SK-N-SH (cell line): ENCODE measurements at regions not wholly inside any gene's neighbourhood (a gene's known extent, or its start where the extent isn't known, plus 50 kb on each side); places are given as distances from the start of the nearest gene placed in this dataset.

ENCODE experiments used
- CTCF ChIA-PET: fragments of 300-600, 350-600 bp; formaldehyde crosslinking; extraction: SDS; loops from one replicate; lab custom pipeline; 2021; lab: Yijun Ruan, JAX
- POLR2A ChIA-PET: fragments of 350-600 bp; sonication (Branson Sonifier 250); formaldehyde crosslinking; extraction: SDS; loops from one replicate; lab custom pipeline; 2020; ENCODE audit warnings: antibody characterized with exemption, inconsistent platforms; lab: Yijun Ruan, JAX
- DNase-seq: peaks from one replicate; pipeline ENCODE4 v3.0.0; 2012
- H2AFZ ChIP-seq: fragments of 200-600 bp; sonication (generic); 2 replicates; pipeline ENCODE4 v1.8.1; 2016; ENCODE audit warnings: antibody characterized with exemption, mild to moderate bottlenecking, low read depth
- H3F3A ChIP-seq: fragments of 200-600 bp; sonication (generic); replicated peaks from 2 replicates; pipeline ENCODE3; 2016; ENCODE audit warnings: antibody characterized with exemption, mild to moderate bottlenecking; ENCODE audit not compliant: insufficient read depth
- H3K27ac ChIP-seq, 2 experiments: fragments of 200-500 bp in 1 of 2; fragments of 200-600 bp in 1 of 2; sonication (Bioruptor generic) in 1 of 2; sonication (generic), shearing (Covaris generic) in 1 of 2; 2 replicates each; pipeline versions ENCODE4 v1.5.1 to v1.6.1; 2014 to 2016; ENCODE audit warnings: low read depth in 2 of 2, inconsistent platforms in 1 of 2, low read length in 1 of 2, mild to moderate bottlenecking in 1 of 2, mixed read lengths in 1 of 2
- H3K27me3 ChIP-seq: fragments of 200-600 bp; sonication (generic), shearing (Covaris generic); 2 replicates; pipeline ENCODE4 v1.6.1; 2016; ENCODE audit warnings: mixed run types; ENCODE audit not compliant: insufficient read depth
- H3K36me3 ChIP-seq, 2 experiments: fragments of 200-500 bp in 1 of 2; fragments of 200-600 bp in 1 of 2; sonication (Bioruptor generic) in 1 of 2; sonication (generic) in 1 of 2; replicated peaks in 1 of 2; 2 replicates each; pipeline versions ENCODE3 to v1.5.1; 2014 to 2016; ENCODE audit warnings: low read length in 1 of 2, mild to moderate bottlenecking in 1 of 2; ENCODE audit not compliant: insufficient read depth in 2 of 2, control insufficient read depth in 1 of 2
- H3K4me1 ChIP-seq, 2 experiments: fragments of 200-500 bp in 1 of 2; fragments of 200-600 bp in 1 of 2; sonication (Bioruptor generic) in 1 of 2; sonication (generic), shearing (Covaris generic) in 1 of 2; 2 replicates each; pipeline versions ENCODE4 v1.5.1 to v1.6.1; 2014 to 2016; ENCODE audit warnings: low read depth in 1 of 2, low read length in 1 of 2, mixed run types in 1 of 2; ENCODE audit not compliant: insufficient read depth in 2 of 2, control insufficient read depth in 1 of 2
- H3K4me2 ChIP-seq: fragments of 200-600 bp; sonication (generic), shearing (Covaris generic); 2 replicates; pipeline ENCODE4 v1.6.1; 2017; ENCODE audit warnings: mixed run types
- H3K4me3 ChIP-seq, 2 experiments: fragments of 200-500 bp in 1 of 2; fragments of 200-600 bp in 1 of 2; sonication (Bioruptor generic) in 1 of 2; sonication (generic), shearing (Covaris generic) in 1 of 2; 2 replicates each; pipeline versions ENCODE4 v1.5.1 to v1.8.1; 2014 to 2016; ENCODE audit warnings: low read depth in 2 of 2, inconsistent platforms in 1 of 2, low read length in 1 of 2, mild to moderate bottlenecking in 1 of 2, mixed read lengths in 1 of 2, moderate library complexity in 1 of 2
- H3K79me2 ChIP-seq: fragments of 200-600 bp; sonication (generic); 2 replicates; pipeline ENCODE4 v1.8.1; 2017; ENCODE audit warnings: mild to moderate bottlenecking; ENCODE audit not compliant: insufficient read depth
- H3K9ac ChIP-seq: fragments of 200-600 bp; sonication (generic); 2 replicates; pipeline ENCODE4 v1.6.1; 2017; ENCODE audit warnings: mixed run types
- H3K9me2 ChIP-seq: fragments of 200-600 bp; sonication (generic); 2 replicates; pipeline ENCODE4 v1.6.1; 2017; ENCODE audit warnings: mixed run types
- H3K9me3 ChIP-seq: fragments of 200-600 bp; sonication (generic); 2 replicates; pipeline ENCODE4 v1.6.1; 2017; ENCODE audit warnings: mixed run types, mild to moderate bottlenecking, moderate library complexity
- H4K20me1 ChIP-seq: fragments of 200-600 bp; sonication (generic); 2 replicates; pipeline ENCODE4 v1.6.1; 2017; ENCODE audit warnings: mild to moderate bottlenecking, mixed run types; ENCODE audit not compliant: insufficient read depth
- FOXJ3 ChIP-seq: sonication (generic); formaldehyde crosslinking; IDR thresholded peaks from 2 replicates; pipeline ENCODE4 v1.5.1; 2020; ENCODE audit warnings: mild to moderate bottlenecking, missing genetic modification reagents
- GABPA ChIP-seq: IDR thresholded peaks from 2 replicates; pipeline ENCODE4 v1.4.0; 2012; ENCODE audit warnings: low read depth, mild to moderate bottlenecking
- GATA2 ChIP-seq: sonication (generic); formaldehyde crosslinking; IDR thresholded peaks from 2 replicates; pipeline ENCODE4 v1.5.0; 2020; ENCODE audit warnings: mild to moderate bottlenecking, missing genetic modification reagents
- MEF2A ChIP-seq: IDR thresholded peaks from 2 replicates; pipeline ENCODE4 v1.4.0; 2012; ENCODE audit warnings: low read depth, borderline replicate concordance
- MXI1 ChIP-seq: IDR thresholded peaks from 2 replicates; pipeline ENCODE4 v1.6.1; 2012; ENCODE audit warnings: mild to moderate bottlenecking, low read depth, low read length, improper control_type of control experiment
- NFIC ChIP-seq: IDR thresholded peaks from 2 replicates; pipeline ENCODE4 v1.4.0; 2012; ENCODE audit warnings: borderline replicate concordance
- PBX3 ChIP-seq: IDR thresholded peaks from 2 replicates; pipeline ENCODE4; 2012
- RAD21 ChIP-seq: IDR thresholded peaks from 2 replicates; pipeline ENCODE4 v1.6.1; 2012; ENCODE audit warnings: mild to moderate bottlenecking, low read length
- RCOR1 ChIP-seq: fragments of 150-350 bp; IDR thresholded peaks from 2 replicates; pipeline ENCODE4 v1.6.1; 2017; ENCODE audit warnings: antibody characterized with exemption, low read length
- RXRA ChIP-seq: IDR thresholded peaks from 2 replicates; pipeline ENCODE4 v1.4.0; 2012; ENCODE audit warnings: low read depth, mild to moderate bottlenecking, borderline replicate concordance
- SIN3A ChIP-seq: IDR thresholded peaks from 2 replicates; pipeline ENCODE4 v1.6.1; 2012; ENCODE audit warnings: low read depth, mild to moderate bottlenecking, low read length, moderate library complexity, borderline replicate concordance
- TEAD4 ChIP-seq: IDR thresholded peaks from 2 replicates; pipeline ENCODE4 v1.4.0; 2012; ENCODE audit warnings: mild to moderate bottlenecking, borderline replicate concordance; ENCODE audit not compliant: insufficient read depth
- USF2 ChIP-seq: fragments of 150-350 bp; IDR thresholded peaks from 2 replicates; pipeline ENCODE4 v1.6.1; 2017; ENCODE audit warnings: antibody characterized with exemption, low read length, low read depth, borderline replicate concordance
- YY1 ChIP-seq: IDR thresholded peaks from 2 replicates; pipeline ENCODE4 v1.4.0; 2012; ENCODE audit warnings: low read depth, mild to moderate bottlenecking
- WGBS: methylation state at CpG from one replicate; pipeline ENCODE4 v1.1.6; 2017; ENCODE audit warnings: low lambda C conversion rate; 5-methylcytosine and 5-hydroxymethylcytosine counted together
- TF ChIP-seq, protein P1 (sequence below): IDR thresholded peaks from 2 replicates; pipeline ENCODE4 v1.4.0; 2012; ENCODE audit warnings: low read depth

- TF ChIP-seq PBX3: no peak
- TF ChIP-seq FOXJ3 (CRISPR knock-in tag): no peak
Measured at GRCh38 chr4:125714845-125715244, 400.1 kb downstream of the FAT4 start (continued).

GRCh38 chr4:125719987-125720386 is 405.2 kb downstream of the FAT4 start:
- no peaks in the 10 kb centered on the region for H3K27me3 ChIP-seq
- peaks cover 0 to 4% of the 10 kb centered on the region in 2 experiments for H3K36me3 ChIP-seq
- H3K4me3 ChIP-seq: no peak overlapping the region
- 89% methylated on average over 2 of the region's 2 CpGs for WGBS
- POLR2A ChIA-PET: no interaction called here
- H3K27ac ChIP-seq: no peak overlapping the region
- H3F3A ChIP-seq: no peaks in the 10 kb centered on the region
- H3K4me1 ChIP-seq: no peaks in the 10 kb centered on the region
- no peaks in the 10 kb centered on the region for H3K9me2 ChIP-seq
- H3K9me3 ChIP-seq: no peaks in the 10 kb centered on the region
- DNase-seq: no peak
- no peak overlapping the region for H3K4me2 ChIP-seq
- H4K20me1 ChIP-seq: no peaks in the 10 kb centered on the region
- H2AFZ ChIP-seq: no peak overlapping the region
- H3K9ac ChIP-seq: no peak overlapping the region
- H3K79me2 ChIP-seq: no peaks in the 10 kb centered on the region
- no peak for TF ChIP-seq FOXJ3 (CRISPR knock-in tag)
- no peak for TF ChIP-seq GATA2 (CRISPR knock-in tag)
- TF ChIP-seq, protein P1, sequence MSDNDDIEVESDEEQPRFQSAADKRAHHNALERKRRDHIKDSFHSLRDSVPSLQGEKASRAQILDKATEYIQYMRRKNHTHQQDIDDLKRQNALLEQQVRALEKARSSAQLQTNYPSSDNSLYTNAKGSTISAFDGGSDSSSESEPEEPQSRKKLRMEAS: no peak
- no peak for TF ChIP-seq RXRA
- no peak for TF ChIP-seq MXI1
- TF ChIP-seq RCOR1: no peak
- no peak for TF ChIP-seq MEF2A
- no peak for TF ChIP-seq RAD21
- TF ChIP-seq GABPA: no peak
- no peak for TF ChIP-seq TEAD4
- TF ChIP-seq USF2: no peak
- TF ChIP-seq, all 33 proteins: peak for 0
- CTCF ChIA-PET: no interaction called here

GRCh38 chr4:125722009-125722408 is 407.3 kb downstream of the FAT4 start:
- no peak for DNase-seq
- H3K36me3 ChIP-seq: no peaks in the 10 kb centered on the region
- H4K20me1 ChIP-seq: no peaks in the 10 kb centered on the region
- H3K4me2 ChIP-seq: no peak overlapping the region
- H3K9ac ChIP-seq: no peak overlapping the region
- no peaks in the 10 kb centered on the region for H3K27me3 ChIP-seq
- H2AFZ ChIP-seq: no peak overlapping the region
- H3K27ac ChIP-seq: no peak overlapping the region
- no peak for TF ChIP-seq YY1
- no peak for TF ChIP-seq NFIC
- TF ChIP-seq RAD21: no peak
- TF ChIP-seq SIN3A: no peak
- no peak for TF ChIP-seq GABPA
- H3K9me2 ChIP-seq: no peaks in the 10 kb centered on the region
- WGBS: 100% methylated on average over 2 of the region's 2 CpGs
- ChIA-PET POLR2A (no interaction called here), CTCF (no interaction called here)
- no peaks in the 10 kb centered on the region for H3K79me2 ChIP-seq
- no peaks in the 10 kb centered on the region for H3K4me1 ChIP-seq
- H3F3A ChIP-seq: no peaks in the 10 kb centered on the region
- H3K4me3 ChIP-seq: no peak overlapping the region
- H3K9me3 ChIP-seq: no peaks in the 10 kb centered on the region
